ENCODE measurements at regions not wholly inside any gene's neighbourhood (a gene's known extent, or its start where the extent isn't known, plus 50 kb on each side); places are given as distances from the start of the nearest gene placed in this dataset.

GRCh38 chr4:123996718-123997510 is 600.3 kb downstream of the SPRY1 start:
- DNase-seq = no peak
- no peaks in the 10 kb centered on the region for H3K36me3 ChIP-seq
- no peak for TF ChIP-seq CTCF (IDR thresholded peaks at IDR 0.05)
- no peak for TF ChIP-seq EP300 (IDR thresholded peaks at IDR 0.05)
- TF ChIP-seq POLR2A (IDR thresholded peaks at IDR 0.05) = no peak
- no peak for TF ChIP-seq POLR2AphosphoS5 (IDR thresholded peaks at IDR 0.05)
- no peaks in the 10 kb centered on the region for H3K9me3 ChIP-seq
- no peaks in the 10 kb centered on the region for H3K27me3 ChIP-seq
- no peaks in the 10 kb centered on the region for H3K4me1 ChIP-seq
- intact Hi-C loops (cut with DNase I) = no loop called here
- no peak overlapping the region for H3K4me3 ChIP-seq
- WGBS, 2 donors = 49 to 77% methylated on average over 3 of the region's 3 CpGs
- H3K27ac ChIP-seq = no peak overlapping the region

- H3K27me3 ChIP-seq = no peaks in the 10 kb centered on the region
- no peak for DNase-seq
- intact Hi-C loops (cut with DNase I) = no loop called here
- WGBS, 2 donors = 45 to 90% methylated on average over 1 of the region's 1 CpG
- H3K4me1 ChIP-seq = no peaks in the 10 kb centered on the region
- H3K27ac ChIP-seq = no peak overlapping the region
- H3K9me3 ChIP-seq = no peaks in the 10 kb centered on the region
- TF ChIP-seq CTCF (IDR thresholded peaks at IDR 0.05) (no peak), EP300 (IDR thresholded peaks at IDR 0.05) (no peak), POLR2A (IDR thresholded peaks at IDR 0.05) (no peak), POLR2AphosphoS5 (IDR thresholded peaks at IDR 0.05) (no peak)
- H3K36me3 ChIP-seq = no peaks in the 10 kb centered on the region
- H3K4me3 ChIP-seq = no peak overlapping the region
Observed at GRCh38 chr4:123997776-123998449, 601.3 kb downstream of the SPRY1 start.

GRCh38 chr4:124000233-124000632 is 603.6 kb downstream of the SPRY1 start:
- H3K27ac ChIP-seq = no peak overlapping the region
- no peaks in the 10 kb centered on the region for H3K4me1 ChIP-seq
- TF ChIP-seq POLR2A (IDR thresholded peaks at IDR 0.05) (no peak), CTCF (IDR thresholded peaks at IDR 0.05) (no peak), EP300 (IDR thresholded peaks at IDR 0.05) (no peak), POLR2AphosphoS5 (IDR thresholded peaks at IDR 0.05) (no peak)
- no peaks in the 10 kb centered on the region for H3K27me3 ChIP-seq
- no peak for DNase-seq
- no peak overlapping the region for H3K4me3 ChIP-seq
- no peaks in the 10 kb centered on the region for H3K9me3 ChIP-seq
- 51 to 56% methylated on average over 2 of the region's 2 CpGs for WGBS, 2 donors
- intact Hi-C loops (cut with DNase I) = no loop called here
- H3K36me3 ChIP-seq = no peaks in the 10 kb centered on the region

- no peak for TF ChIP-seq POLR2AphosphoS5 (IDR thresholded peaks at IDR 0.05)
- H3K4me1 ChIP-seq = peaks cover 0 to 22% (median 18%) of the 10 kb centered on the region in 4 donors
- DNase-seq = no peak
- no peak overlapping the region for H3K27ac ChIP-seq
- H3K27me3 ChIP-seq = no peaks in the 10 kb centered on the region
- intact Hi-C loops (cut with DNase I) = no loop called here
- H3K9me3 ChIP-seq = no peaks in the 10 kb centered on the region
- no peaks in the 10 kb centered on the region for H3K36me3 ChIP-seq
- WGBS, 2 donors = 2 to 90% methylated on average over 1 of the region's 1 CpG
- H3K4me3 ChIP-seq = no peak overlapping the region
Observed at GRCh38 chr4:124015766-124016165, 619.2 kb downstream of the SPRY1 start.

- Histone ChIP-seq H3K4me1 (peaks cover 0 to 22% (median 18%) of the 10 kb centered on the region in 4 donors), H3K4me3 (no peak overlapping the region), H3K36me3 (no peaks in the 10 kb centered on the region), H3K27me3 (no peaks in the 10 kb centered on the region), H3K27ac (peak overlapping the region in 1 of 4 donors; percentile 12), H3K9me3 (no peaks in the 10 kb centered on the region)
- TF ChIP-seq CTCF (IDR thresholded peaks at IDR 0.05) (no peak), POLR2A (IDR thresholded peaks at IDR 0.05) (no peak)
- no peak for DNase-seq
- 58 to 87% methylated on average over 8 of the region's 8 CpGs for WGBS, 2 donors
- intact Hi-C loops (cut with DNase I) = no loop called here
Observed at GRCh38 chr4:124017185-124017785, 620.7 kb downstream of the SPRY1 start.

All from sigmoid colon (tissue), 6 donors.